Dedifferentiated amniotic fluid mesenchymal stem cell (primary cell): ENCODE measurements at regions not wholly inside any gene's neighbourhood (a gene's known extent, or its start where the extent isn't known, plus 50 kb on each side); places are given as distances from the start of the nearest gene placed in this dataset.
"Not testable (repeated sequence)": the region's sequence is repeated elsewhere in the genome, so short reads cannot be mapped to it uniquely, and the experiment has no call there.

Source experiments
- DNase-seq: peaks from one replicate; pipeline ENCODE4 v3.0.0-alpha.2; 2016; ENCODE audit errors: extremely low spot score

GRCh38 chr3:11739706-11740105 is 96.0 kb upstream of the VGLL4 start:
- no peak for DNase-seq

- no peak for DNase-seq
Observed at GRCh38 chr3:11739123-11739522, 95.4 kb upstream of the VGLL4 start.

- no peak for DNase-seq
Observed at GRCh38 chr3:11737742-11738141, 94.0 kb upstream of the VGLL4 start.

GRCh38 chr3:11736136-11736833 is 92.6 kb upstream of the VGLL4 start:
- DNase-seq: no peak

- no peak for DNase-seq
Observed at GRCh38 chr3:11735638-11736037, 91.9 kb upstream of the VGLL4 start.

GRCh38 chr3:11735111-11735510 is 91.4 kb upstream of the VGLL4 start:
- DNase-seq: not testable (repeated sequence)

- no peak for DNase-seq
Observed at GRCh38 chr3:11733914-11734313, 90.2 kb upstream of the VGLL4 start.

GRCh38 chr3:11727207-11727606 is 83.5 kb upstream of the VGLL4 start:
- no peak for DNase-seq

- no peak for DNase-seq
Observed at GRCh38 chr3:11726146-11726545, 82.4 kb upstream of the VGLL4 start.

GRCh38 chr3:11725340-11725641 is 81.6 kb upstream of the VGLL4 start:
- DNase-seq: not testable (repeated sequence)

- no peak for DNase-seq
Observed at GRCh38 chr3:11724615-11725339, 81.1 kb upstream of the VGLL4 start.

GRCh38 chr3:11721479-11721878 is 77.8 kb upstream of the VGLL4 start:
- DNase-seq: no peak

- DNase-seq: no peak
Observed at GRCh38 chr3:11720917-11721411, 77.2 kb upstream of the VGLL4 start.

- peak; percentile 87 for DNase-seq
Observed at GRCh38 chr3:11720304-11720898, 76.7 kb upstream of the VGLL4 start.

GRCh38 chr3:11719406-11720303 is 75.9 kb upstream of the VGLL4 start:
- DNase-seq: peak; percentile 52

- peak; percentile 61 for DNase-seq
Observed at GRCh38 chr3:11718637-11719405, 75.1 kb upstream of the VGLL4 start.

GRCh38 chr3:11717768-11718636 is 74.3 kb upstream of the VGLL4 start:
- peak; percentile 57 for DNase-seq

GRCh38 chr3:11717301-11717700 is 73.6 kb upstream of the VGLL4 start:
- no peak for DNase-seq

- no peak for DNase-seq
Observed at GRCh38 chr3:11716573-11717290, 73.0 kb upstream of the VGLL4 start.

- no peak for DNase-seq
Observed at GRCh38 chr3:11713171-11713570, 69.5 kb upstream of the VGLL4 start.
